Motor neuron (in vitro differentiated cells): ENCODE measurements at regions not wholly inside any gene's neighbourhood (a gene's known extent, or its start where the extent isn't known, plus 50 kb on each side); places are given as distances from the start of the nearest gene placed in this dataset.
A peak's percentile ranks its signal among the peaks of the same experiment; 100 is the strongest.
"Not testable (repeated sequence)": the region's sequence is repeated elsewhere in the genome, so short reads cannot be mapped to it uniquely, and the experiment has no call there.

ENCODE experiments used
- ATAC-seq, 8 experiments: fragments of 200-7000 bp; cut with Tn5 transposase; replicated peaks in 6 of 8; 2 replicates each; pipeline ENCODE4 v1.8.0; 2021; ENCODE audit warnings: mild to moderate bottlenecking in 8 of 8, moderate library complexity in 8 of 8
- H3K27ac ChIP-seq, 2 donors: fragments of 250-450 bp; sonication (Bioruptor Pico); 2 replicates each; pipeline ENCODE4 v1.9.0; 2021; ENCODE audit warnings: antibody characterized with exemption in 2 of 2, mild to moderate bottlenecking in 2 of 2, moderate library complexity in 1 of 2
- H3K4me1 ChIP-seq, 2 donors: fragments of 250-450 bp; sonication (Bioruptor Pico); replicated peaks in 1 of 2; 2 replicates each; pipeline ENCODE4 v1.6.1; 2021; ENCODE audit warnings: antibody characterized with exemption in 2 of 2, mild to moderate bottlenecking in 2 of 2, moderate library complexity in 1 of 2
- H3K4me3 ChIP-seq, 5 donors: fragments of 250-450 bp; sonication (Bioruptor Pico); 2 replicates each; pipeline ENCODE4 v1.9.0; 2021; ENCODE audit warnings: antibody characterized with exemption in 5 of 5, mild to moderate bottlenecking in 5 of 5, moderate library complexity in 4 of 5
- WGBS, 10 experiments: fragments of 450-650 bp; shearing (Covaris generic); methylation state at CpG; one replicate each; pipeline ENCODE4 v1.0.0; 2022; 5-methylcytosine and 5-hydroxymethylcytosine counted together
- in situ Hi-C, 9 experiments: fragments of 400-800 bp; cut with MboI; loops; one replicate each; pipeline ENCODE4 v1.15.0; 2021; ENCODE audit warnings: low sequenced_read_pairs in 9 of 9, low pct_unique_long_range_greater_than_20kb in 2 of 9; ENCODE audit not compliant: unreplicated experiment in 9 of 9

DNA sequence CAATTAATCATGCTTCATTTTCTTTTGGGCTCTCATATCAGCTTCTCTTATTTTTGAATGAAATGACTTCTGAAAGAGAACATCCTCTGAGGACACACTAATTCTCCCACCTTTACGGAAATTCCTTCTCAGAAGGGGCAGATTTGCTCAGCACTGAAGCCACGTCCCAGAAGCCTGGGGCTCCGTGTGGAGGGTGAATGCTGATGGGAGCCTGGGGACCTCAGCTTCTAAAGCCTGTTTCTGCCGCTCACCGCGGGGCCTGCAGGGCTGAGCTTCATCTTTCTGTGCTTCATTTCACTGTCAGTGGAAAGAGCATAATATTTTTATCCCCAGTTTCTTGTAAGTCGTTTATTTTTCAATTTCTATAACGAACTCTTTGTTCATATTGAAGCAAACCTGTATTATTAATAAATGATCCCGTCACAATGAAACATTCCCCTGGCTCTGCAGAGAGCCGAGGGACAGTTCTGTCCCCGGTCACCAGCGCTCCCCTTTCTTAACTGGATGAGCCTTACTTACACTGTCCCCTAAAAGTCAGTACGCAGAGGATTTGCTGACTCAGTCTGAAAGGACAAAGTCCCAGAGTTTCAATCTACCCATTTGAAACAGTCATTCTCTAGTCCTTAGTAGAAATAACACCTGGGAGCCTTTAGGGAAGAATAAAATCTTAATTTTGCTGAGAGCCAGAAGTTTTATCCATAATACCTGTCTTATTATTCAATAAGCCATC lies 364.6 kb upstream of the FAT1 start:
- Histone ChIP-seq H3K27ac (no peak overlapping the region), H3K4me3 (no peak overlapping the region), H3K4me1 (no peaks in the 10 kb centered on the region)
- WGBS, 10 experiments: 35 to 90% (median 67%) methylated on average over 2 to 9 of the region's 13 CpGs; no CpG with 5 or more reads in 1 of the 10 experiments
- peak in 3 of 8 experiments; percentile 33 to 44 (median 42) for ATAC-seq
- in situ Hi-C loops: no loop called here

DNA sequence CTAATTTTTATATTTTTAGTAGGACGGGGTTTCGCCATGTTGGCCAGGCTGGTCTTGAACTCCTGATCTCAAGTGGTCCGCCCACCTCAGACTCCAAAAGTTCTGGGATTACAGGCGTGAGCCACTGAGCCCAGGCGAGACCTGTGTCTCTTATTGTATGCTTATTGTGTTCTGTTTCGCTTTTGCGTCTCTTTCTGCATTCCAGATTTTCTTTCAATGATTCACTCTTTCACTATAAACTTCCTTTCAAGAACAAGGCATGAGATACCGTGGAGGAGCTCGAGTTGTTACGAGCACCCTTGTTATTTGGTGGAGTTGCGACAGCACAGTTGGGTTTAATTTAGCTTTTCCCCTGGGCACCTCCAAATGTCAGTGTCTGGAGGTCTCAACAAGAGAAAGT lies 366.7 kb upstream of the FAT1 start:
- H3K27ac ChIP-seq: no peak overlapping the region
- ATAC-seq: no peak
- WGBS, 10 experiments: 33 to 94% (median 92%) methylated on average over 3 to 8 of the region's 11 CpGs; no CpG with 5 or more reads in 1 of the 10 experiments
- peaks cover 15 to 16% of the 10 kb centered on the region in 2 donors for H3K4me1 ChIP-seq
- in situ Hi-C loops: no loop called here
- H3K4me3 ChIP-seq: no peak overlapping the region

DNA sequence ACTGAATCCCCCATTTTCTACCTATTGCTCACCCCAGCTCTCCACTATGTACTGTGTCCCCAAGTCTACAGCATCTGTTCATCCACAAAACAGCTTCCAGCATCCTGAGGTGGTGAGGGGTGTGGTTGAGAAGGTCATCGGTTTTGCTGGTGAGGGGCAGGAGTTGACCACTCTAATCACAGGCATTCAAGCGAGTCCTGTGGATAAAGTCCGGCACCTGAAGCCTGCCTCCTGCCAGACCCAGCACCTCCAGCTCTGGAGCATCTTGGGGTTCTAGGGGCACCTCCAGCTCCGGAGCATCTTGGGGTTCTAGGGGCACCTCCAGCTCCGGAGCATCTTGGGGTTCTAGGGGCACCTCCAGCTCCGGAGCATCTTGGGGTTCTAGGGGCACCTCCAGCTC lies 367.2 kb upstream of the FAT1 start:
- peaks cover 17 to 20% of the 10 kb centered on the region in 2 donors for H3K4me1 ChIP-seq
- no CpG with 5 or more reads among the region's 6 CpGs for WGBS, 10 experiments
- ATAC-seq, H3K4me3 ChIP-seq, H3K27ac ChIP-seq, in situ Hi-C loops: not testable (repeated sequence)

DNA sequence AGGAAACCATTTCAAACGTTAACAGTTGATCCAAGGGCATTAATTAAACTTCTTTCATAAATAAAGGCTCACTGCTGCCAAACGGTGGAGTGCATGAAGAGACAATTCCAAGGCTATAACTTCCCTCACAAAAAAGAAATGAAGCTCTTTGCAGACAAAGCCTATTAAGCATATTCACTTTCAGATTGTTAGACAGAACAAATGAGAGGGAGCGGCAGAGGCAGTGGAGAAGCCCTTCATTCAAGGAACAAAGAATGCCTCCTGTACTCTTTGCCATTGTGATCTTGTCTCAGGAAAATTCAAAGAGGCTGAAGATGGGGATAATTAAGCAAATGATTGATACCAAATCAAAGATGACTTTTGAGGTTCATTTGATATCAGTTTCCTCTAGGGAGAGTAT lies 370.5 kb upstream of the FAT1 start:
- peak in 4 of 8 experiments; percentile 45 to 77 (median 70) for ATAC-seq
- H3K4me3 ChIP-seq: no peak overlapping the region
- no peak overlapping the region for H3K27ac ChIP-seq
- in situ Hi-C loops: no loop called here
- 0 to 46% (median 20%) methylated on average over 1 to 3 of the region's 3 CpGs; no CpG with 5 or more reads in 2 of the 10 experiments for WGBS, 10 experiments
- H3K4me1 ChIP-seq: peaks cover 17 to 23% of the 10 kb centered on the region in 2 donors

DNA sequence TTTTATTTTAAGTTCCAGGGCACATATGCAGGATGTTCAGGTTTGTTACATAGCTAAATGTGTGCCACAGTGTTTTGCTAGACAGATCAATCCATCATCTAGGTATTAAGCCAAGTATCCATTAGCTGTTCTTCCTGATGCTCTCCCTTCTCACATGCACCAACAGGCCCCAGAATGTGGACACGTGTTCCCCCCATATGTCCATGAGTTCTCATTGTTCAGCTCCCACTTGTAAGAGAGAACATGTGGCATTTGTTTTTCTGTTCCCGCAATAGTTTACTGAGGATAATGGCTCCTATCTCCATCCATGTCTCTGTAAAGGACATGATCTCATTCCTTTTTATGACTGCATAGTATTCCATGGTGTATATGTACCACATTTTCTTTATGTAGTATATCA lies 374.8 kb upstream of the FAT1 start:
- Histone ChIP-seq H3K27ac (no peak overlapping the region), H3K4me1 (peaks cover 17 to 22% of the 10 kb centered on the region in 2 donors), H3K4me3 (no peak overlapping the region)
- in situ Hi-C loops: no loop called here
- WGBS, 10 experiments: 0 to 52% (median 40%) methylated on average over 1 to 2 of the region's 2 CpGs; no CpG with 5 or more reads in 1 of the 10 experiments
- no peak for ATAC-seq

DNA sequence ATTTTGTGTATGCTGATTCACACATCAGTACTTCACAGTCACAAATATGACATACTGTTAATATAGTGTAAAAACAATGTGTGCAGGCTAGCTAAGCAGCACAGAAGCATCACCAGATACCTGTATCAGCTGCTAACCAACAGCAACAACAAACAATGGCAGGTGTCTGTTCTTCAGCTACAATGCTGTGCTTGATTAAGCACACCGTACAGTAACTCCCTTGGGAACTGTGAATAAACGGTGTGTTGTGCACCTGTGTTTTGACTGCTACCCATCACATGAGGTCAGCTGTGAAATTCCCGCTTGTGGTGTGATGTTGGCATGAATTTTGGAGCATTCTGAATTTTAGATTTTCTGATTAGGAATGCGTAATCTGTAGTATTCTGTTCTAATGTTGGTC lies 379.7 kb upstream of the FAT1 start:
- no peak overlapping the region for H3K4me3 ChIP-seq
- peaks cover 0 to 4% of the 10 kb centered on the region in 2 donors for H3K4me1 ChIP-seq
- WGBS, 10 experiments: 0 to 100% (median 86%) methylated on average over 1 to 4 of the region's 4 CpGs; no CpG with 5 or more reads in 1 of the 10 experiments
- no peak for ATAC-seq
- H3K27ac ChIP-seq: no peak overlapping the region
- in situ Hi-C loops: no loop called here

DNA sequence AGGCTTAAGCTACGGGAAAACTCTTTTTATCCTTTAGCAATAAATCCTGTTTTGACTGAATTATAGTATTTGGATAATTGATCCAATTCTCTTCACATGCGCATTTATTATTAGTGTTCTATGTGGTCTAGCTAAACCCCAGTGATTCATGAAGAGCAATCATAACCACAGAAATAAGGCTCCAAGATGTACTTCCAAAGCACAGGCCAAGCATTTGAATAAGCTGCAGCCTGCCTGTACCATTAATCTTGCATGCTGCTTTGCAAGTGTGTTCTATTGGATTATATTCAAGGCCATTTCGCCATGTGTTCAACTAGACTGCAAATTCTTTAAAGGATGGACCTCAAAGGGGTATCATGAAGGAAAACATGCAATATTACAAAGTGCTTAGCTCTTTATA lies 385.2 kb upstream of the FAT1 start:
- Histone ChIP-seq H3K4me1 (peaks cover 16 to 18% of the 10 kb centered on the region in 2 donors), H3K27ac (no peak overlapping the region), H3K4me3 (no peak overlapping the region)
- in situ Hi-C loops: no loop called here
- peak in 7 of 8 experiments; percentile 36 to 99 (median 61) for ATAC-seq
- 0 to 100% (median 61%) methylated on average over 1 to 3 of the region's 3 CpGs; no CpG with 5 or more reads in 1 of the 10 experiments for WGBS, 10 experiments

DNA sequence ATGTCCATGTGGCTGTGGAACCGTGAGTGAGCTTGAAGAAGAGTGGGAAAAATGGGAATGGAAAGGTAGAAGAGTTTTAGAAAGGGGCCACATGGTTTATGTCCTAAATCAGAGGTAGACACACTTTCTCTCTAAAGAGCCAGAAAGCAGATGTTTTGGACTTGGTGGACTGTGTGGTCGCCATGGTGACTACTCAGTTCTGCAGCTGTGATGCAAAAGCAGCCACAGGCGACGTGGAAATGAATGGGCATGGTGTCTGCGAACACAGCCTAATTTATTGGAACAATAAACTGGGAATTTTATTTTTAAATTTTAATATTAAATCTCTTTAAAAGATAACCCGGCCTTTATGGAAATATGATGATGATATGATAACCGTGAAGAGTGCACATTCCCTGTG lies 386.0 kb upstream of the FAT1 start:
- no peak for ATAC-seq
- Histone ChIP-seq H3K4me1 (peaks cover 16 to 18% of the 10 kb centered on the region in 2 donors), H3K4me3 (no peak overlapping the region), H3K27ac (peak overlapping the region in 1 of 2 donors; percentile 27)
- in situ Hi-C loops: no loop called here
- WGBS, 10 experiments: 3 to 80% (median 76%) methylated on average over 3 to 7 of the region's 7 CpGs; no CpG with 5 or more reads in 1 of the 10 experiments

DNA sequence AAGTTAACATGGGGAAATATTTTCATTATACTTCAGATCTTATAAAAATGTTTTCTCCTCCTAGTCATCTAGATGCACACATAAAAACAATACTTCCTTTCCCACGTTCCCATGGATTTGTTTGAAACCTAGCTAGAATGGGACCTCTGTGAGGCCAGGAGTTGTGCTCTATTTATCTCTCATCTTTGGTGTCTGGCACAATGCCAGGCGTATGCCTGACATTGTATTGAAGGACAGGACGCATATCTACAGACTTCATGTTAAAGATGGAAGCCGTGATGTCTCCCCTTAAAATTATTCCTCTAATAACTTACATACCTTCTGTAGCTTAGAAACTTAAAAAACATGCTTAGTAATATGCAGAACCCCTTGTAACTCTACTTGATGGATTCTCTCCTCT lies 394.5 kb upstream of the FAT1 start:
- in situ Hi-C loops: no loop called here
- no peak for ATAC-seq
- whole genome bisulfite sequencing, 10 experiments: 29 to 100% (median 83%) methylated on average over 1 to 4 of the region's 4 CpGs; no CpG with 5 or more reads in 1 of the 10 experiments
- no peak overlapping the region for H3K27ac ChIP-seq
- no peak overlapping the region for H3K4me3 ChIP-seq
- H3K4me1 ChIP-seq: peaks cover 2 to 10% of the 10 kb centered on the region in 2 donors

DNA sequence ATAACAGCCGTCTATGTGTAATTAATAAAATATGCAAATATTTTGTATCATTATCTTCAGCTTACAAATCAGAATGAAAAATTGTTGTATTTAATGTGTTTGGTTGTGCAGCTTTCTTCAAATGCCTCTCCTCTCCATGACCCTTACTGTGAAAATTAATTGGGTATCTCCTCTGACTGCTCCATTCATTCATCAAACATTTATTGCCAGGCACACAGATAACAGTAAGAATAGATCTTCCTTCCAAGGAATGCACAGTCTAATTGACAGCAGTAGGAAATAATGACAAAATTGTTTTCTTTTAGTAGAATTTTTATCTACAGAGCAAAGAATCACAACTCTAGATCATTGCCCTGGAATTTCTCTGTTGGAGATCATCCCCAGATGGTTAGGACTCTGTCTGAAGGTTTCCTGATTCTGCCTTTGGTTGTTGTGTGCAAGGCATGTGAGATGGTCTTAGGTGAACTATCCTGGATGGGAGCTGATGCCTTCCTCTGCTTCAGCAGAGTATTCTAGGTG lies 395.0 kb upstream of the FAT1 start:
- no peak overlapping the region for H3K27ac ChIP-seq
- H3K4me3 ChIP-seq: no peak overlapping the region
- peak in 4 of 8 experiments; percentile 40 to 79 (median 43) for ATAC-seq
- H3K4me1 ChIP-seq: peaks cover 6 to 14% of the 10 kb centered on the region in 2 donors
- WGBS, 10 experiments: 0 to 83% (median 47%) methylated on average over 1 of the region's 1 CpG; no CpG with 5 or more reads in 2 of the 10 experiments
- in situ Hi-C loops: no loop called here

DNA sequence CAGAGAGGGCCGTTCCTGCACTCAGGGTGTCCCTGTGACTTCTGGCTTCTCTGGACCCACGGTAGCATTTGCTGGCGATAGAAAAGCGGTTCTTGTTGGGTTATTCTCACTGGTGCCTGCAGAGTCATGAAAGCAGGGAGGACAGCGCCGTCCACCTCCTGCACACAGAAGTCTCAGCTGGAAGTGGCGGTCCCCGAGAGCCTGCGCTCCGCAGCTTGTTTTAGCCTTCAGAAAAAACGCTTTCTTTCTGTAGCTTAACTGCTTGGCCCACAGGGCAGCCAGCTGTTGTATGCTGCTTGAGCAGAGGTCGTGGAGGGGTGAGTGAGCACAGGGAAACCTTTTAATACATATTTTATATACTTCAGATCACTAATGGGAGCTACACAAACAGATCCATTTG lies 400.7 kb upstream of the FAT1 start:
- peak in 5 of 8 experiments; percentile 21 to 92 (median 90) for ATAC-seq
- Histone ChIP-seq H3K4me3 (no peak overlapping the region), H3K27ac (peak overlapping the region; percentile 4 to 49), H3K4me1 (peaks cover 13 to 24% of the 10 kb centered on the region in 2 donors)
- WGBS, 10 experiments: 17 to 82% (median 53%) methylated on average over 1 to 10 of the region's 12 CpGs; no CpG with 5 or more reads in 2 of the 10 experiments
- in situ Hi-C loops: no loop called here

DNA sequence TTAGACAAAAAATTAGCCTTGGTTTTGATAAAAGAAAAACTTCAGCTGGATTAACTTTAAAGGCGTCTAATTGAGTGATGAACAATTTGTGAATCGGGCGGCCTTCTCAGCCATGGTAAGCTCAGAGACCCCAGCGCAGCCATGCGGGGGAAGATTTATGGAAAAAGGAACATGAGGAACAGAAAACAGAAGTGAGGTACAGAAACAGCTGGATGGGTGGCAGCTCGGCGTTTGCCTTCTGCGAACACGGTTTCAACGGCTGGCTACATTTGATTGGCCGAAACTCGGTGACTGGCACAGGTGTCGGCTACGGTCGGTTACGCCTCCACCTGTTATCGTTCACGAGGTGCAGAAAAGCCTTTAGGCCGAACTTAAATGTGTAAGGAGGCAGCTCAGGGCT lies 401.4 kb upstream of the FAT1 start:
- no peak for ATAC-seq
- no peak overlapping the region for H3K27ac ChIP-seq
- in situ Hi-C loops: no loop called here
- 71 to 100% (median 93%) methylated on average over 3 to 16 of the region's 19 CpGs for WGBS, 10 experiments
- no peak overlapping the region for H3K4me3 ChIP-seq
- H3K4me1 ChIP-seq: peaks cover 13 to 24% of the 10 kb centered on the region in 2 donors

DNA sequence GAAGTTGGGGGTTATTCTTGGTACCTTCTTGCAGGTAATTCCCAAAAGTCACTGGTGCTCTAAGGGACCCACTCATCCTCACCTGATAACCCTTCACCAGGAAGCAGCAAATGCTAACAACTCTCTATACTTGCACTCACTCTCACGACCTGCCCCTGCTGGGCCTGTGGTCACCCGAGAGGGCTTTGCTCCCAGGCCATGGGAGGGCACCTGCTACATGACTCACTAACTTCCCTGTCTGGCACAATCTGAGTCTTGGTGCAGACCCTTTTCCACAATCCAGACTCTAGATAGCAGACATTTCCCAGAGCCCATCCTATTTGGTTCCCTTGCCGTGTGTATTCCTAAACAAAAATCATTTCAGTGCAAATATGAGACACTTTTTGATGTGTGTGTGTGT lies 403.8 kb upstream of the FAT1 start:
- peaks cover 13 to 24% of the 10 kb centered on the region in 2 donors for H3K4me1 ChIP-seq
- no peak overlapping the region for H3K27ac ChIP-seq
- in situ Hi-C loops: no loop called here
- ATAC-seq: no peak
- H3K4me3 ChIP-seq: no peak overlapping the region
- 90 to 100% methylated on average over 1 to 3 of the region's 3 CpGs; no CpG with 5 or more reads in 8 of the 10 experiments for WGBS, 10 experiments
